HG03103 (cell line): ENCODE measurements at regions not wholly inside any gene's neighbourhood (a gene's known extent, or its start where the extent isn't known, plus 50 kb on each side); places are given as distances from the start of the nearest gene placed in this dataset.

Source experiments
- ATAC-seq: cut with Tn5 transposase; IDR thresholded peaks from one replicate; pipeline ENCODE4 v1.9.1; 2021; ENCODE audit warnings: low read depth; ENCODE audit not compliant: unreplicated experiment

GRCh38 chr10:131742500-131742951 lies 158.3 kb upstream of the PPP2R2D start:
- ATAC-seq, result no peak

- peak; percentile 68 for ATAC-seq
Observed at GRCh38 chr10:131743190-131744151, 157.3 kb upstream of the PPP2R2D start.

- no peak for ATAC-seq
Observed at GRCh38 chr10:131744346-131744745, 156.5 kb upstream of the PPP2R2D start.

- ATAC-seq, result no peak
Observed at GRCh38 chr10:131745591-131745990, 155.2 kb upstream of the PPP2R2D start.

GRCh38 chr10:131746241-131746711 lies 154.5 kb upstream of the PPP2R2D start:
- no peak for ATAC-seq

- no peak for ATAC-seq
Observed at GRCh38 chr10:131746785-131747184, 154.0 kb upstream of the PPP2R2D start.

GRCh38 chr10:131747251-131747650 lies 153.6 kb upstream of the PPP2R2D start:
- ATAC-seq, result no peak

GRCh38 chr10:131747791-131748190 lies 153.0 kb upstream of the PPP2R2D start:
- ATAC-seq, result no peak

GRCh38 chr10:131748191-131748590 lies 152.6 kb upstream of the PPP2R2D start:
- ATAC-seq, result no peak

- no peak for ATAC-seq
Observed at GRCh38 chr10:131748831-131749766, 151.7 kb upstream of the PPP2R2D start.

- no peak for ATAC-seq
Observed at GRCh38 chr10:131749767-131750142, 151.1 kb upstream of the PPP2R2D start.

GRCh38 chr10:131750171-131750895 lies 150.5 kb upstream of the PPP2R2D start:
- no peak for ATAC-seq

GRCh38 chr10:131750973-131751826 lies 149.6 kb upstream of the PPP2R2D start:
- no peak for ATAC-seq

- ATAC-seq, result no peak
Observed at GRCh38 chr10:131751827-131752775, 148.7 kb upstream of the PPP2R2D start.

- no peak for ATAC-seq
Observed at GRCh38 chr10:131753336-131753735, 147.5 kb upstream of the PPP2R2D start.

- ATAC-seq, result no peak
Observed at GRCh38 chr10:131755200-131755599, 145.6 kb upstream of the PPP2R2D start.

- ATAC-seq, result no peak
Observed at GRCh38 chr10:131757285-131758058, 143.3 kb upstream of the PPP2R2D start.
